GM13976 (cell line): ENCODE measurements at regions not wholly inside any gene's neighbourhood (a gene's known extent, or its start where the extent isn't known, plus 50 kb on each side); places are given as distances from the start of the nearest gene placed in this dataset.

Experiments used
- DNase-seq: peaks from one replicate; pipeline ENCODE4 v3.0.0; 2012; ENCODE audit warnings: low spot score
- in situ Hi-C: fragments of 300-500 bp; cut with MboI; formaldehyde crosslinking; loops from one replicate; pipeline ENCODE4 v1.12.0; 2022; ENCODE audit warnings: low sequenced_read_pairs, mixed read lengths, inconsistent platforms; ENCODE audit not compliant: unreplicated experiment
- TF ChIP-seq, protein P1 (sequence below): IDR thresholded peaks from 2 replicates; pipeline ENCODE4 v1.5.1; 2012; ENCODE audit warnings: borderline replicate concordance, mild to moderate bottlenecking; ENCODE audit not compliant: insufficient read depth; ENCODE audit errors: extremely low read depth, missing control alignments, control extremely low read depth

DNA sequence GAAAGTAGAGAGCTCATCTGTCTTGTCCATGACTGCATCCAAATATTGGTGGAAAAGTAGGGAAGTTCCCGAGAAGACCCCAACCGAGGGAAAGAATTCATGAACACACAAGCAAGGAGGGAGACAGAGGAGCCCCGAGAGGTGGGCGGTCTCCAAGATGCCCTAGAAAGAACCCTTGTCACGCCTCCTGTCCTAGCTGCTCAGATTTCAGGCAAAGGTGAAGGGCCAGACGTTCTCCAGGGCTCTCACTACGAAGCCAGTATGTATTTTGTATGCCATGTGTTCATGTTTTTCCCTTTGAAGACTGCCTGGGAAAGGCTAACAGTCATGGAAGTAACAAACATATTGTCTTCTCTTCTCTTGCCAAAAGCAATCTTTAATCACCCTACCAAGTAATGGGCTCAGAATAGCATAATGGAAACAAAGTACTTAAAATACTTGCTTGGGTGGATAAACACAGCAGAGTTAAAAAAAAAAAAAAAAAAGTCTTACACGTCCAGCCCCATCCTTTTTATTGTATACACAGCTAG, 99.2 kb upstream of the TBX3 start:
- TF ChIP-seq, protein P1, sequence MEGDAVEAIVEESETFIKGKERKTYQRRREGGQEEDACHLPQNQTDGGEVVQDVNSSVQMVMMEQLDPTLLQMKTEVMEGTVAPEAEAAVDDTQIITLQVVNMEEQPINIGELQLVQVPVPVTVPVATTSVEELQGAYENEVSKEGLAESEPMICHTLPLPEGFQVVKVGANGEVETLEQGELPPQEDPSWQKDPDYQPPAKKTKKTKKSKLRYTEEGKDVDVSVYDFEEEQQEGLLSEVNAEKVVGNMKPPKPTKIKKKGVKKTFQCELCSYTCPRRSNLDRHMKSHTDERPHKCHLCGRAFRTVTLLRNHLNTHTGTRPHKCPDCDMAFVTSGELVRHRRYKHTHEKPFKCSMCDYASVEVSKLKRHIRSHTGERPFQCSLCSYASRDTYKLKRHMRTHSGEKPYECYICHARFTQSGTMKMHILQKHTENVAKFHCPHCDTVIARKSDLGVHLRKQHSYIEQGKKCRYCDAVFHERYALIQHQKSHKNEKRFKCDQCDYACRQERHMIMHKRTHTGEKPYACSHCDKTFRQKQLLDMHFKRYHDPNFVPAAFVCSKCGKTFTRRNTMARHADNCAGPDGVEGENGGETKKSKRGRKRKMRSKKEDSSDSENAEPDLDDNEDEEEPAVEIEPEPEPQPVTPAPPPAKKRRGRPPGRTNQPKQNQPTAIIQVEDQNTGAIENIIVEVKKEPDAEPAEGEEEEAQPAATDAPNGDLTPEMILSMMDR, result no peak
- DNase-seq, result no peak
- in situ Hi-C loops, result no loop called here

DNA sequence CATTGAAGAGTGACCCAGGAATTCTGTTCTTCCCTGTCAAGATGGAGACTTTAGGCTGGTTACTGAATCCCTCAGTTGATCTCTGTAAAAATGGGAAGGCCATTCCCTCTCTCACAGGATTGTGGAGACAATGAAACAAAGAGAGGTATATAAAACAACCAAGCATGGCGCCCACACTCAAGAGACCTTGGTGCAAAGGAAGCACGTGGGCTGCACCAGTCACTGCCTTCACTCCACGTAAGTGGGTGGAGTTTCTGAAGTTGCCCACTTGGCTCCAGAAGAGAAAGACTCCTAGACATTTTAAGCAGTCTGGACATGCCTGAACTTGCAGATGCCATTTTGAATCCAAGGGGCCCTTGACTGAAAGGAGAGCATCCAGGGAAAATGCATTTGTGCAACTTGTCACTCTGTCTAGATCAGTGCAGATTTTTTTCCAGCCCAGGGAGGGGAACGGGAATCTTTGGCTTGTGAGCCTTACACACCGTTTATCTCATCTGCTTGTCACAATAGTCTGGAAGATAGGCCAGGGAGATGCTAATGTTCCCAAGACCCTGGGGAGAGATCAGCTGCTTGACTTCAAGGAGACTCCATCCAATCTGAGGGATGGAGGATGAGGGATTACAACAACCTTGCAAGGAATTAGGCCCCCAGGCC, 96.9 kb upstream of the TBX3 start:
- no peak for DNase-seq
- TF ChIP-seq, protein P1, result no peak
- in situ Hi-C loops, result no loop called here

DNA sequence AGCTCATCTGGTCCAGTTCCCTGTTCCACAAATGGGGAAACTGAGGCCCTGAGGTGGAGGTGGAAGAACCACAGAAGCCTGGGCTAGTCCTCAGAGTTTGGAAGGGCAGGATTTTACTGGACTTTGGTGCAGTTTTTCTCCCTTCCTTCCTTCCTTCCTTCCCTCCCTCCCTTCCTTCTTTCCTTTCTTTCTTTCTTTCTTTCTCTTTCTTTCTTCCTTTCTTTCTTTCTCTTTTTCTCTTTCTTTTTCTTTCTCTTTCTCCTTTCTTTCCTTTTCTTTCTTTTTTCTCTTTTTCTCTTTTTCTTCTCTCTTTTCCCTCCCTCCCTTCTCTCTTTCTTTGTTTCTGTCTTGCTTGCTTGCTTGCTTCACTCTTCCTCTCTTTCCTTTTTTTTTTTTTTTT, 95.7 kb upstream of the TBX3 start:
- TF ChIP-seq, protein P1, result no peak
- DNase-seq, result no peak
- in situ Hi-C loops, result no loop called here

DNA sequence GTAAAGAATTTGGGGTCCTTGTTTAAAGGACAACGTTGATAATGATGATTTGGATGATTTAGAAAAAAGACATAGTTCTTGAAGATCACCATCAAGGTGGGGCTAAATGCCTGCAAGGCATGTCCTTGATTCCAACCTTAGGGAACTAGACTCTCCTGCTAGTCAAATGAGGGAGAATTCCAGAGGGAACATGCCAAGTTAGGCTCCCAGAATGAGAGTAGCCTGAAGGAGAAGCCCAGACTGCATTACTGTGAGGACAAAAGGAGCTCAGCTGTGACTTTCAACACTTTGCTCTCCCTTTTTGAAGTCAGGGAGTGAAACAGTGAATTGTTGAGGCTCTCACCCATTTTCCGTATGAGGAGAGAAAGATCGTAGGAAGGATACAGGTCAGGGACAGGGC, 95.2 kb upstream of the TBX3 start:
- TF ChIP-seq, protein P1, result no peak
- in situ Hi-C loops, result no loop called here
- no peak for DNase-seq

DNA sequence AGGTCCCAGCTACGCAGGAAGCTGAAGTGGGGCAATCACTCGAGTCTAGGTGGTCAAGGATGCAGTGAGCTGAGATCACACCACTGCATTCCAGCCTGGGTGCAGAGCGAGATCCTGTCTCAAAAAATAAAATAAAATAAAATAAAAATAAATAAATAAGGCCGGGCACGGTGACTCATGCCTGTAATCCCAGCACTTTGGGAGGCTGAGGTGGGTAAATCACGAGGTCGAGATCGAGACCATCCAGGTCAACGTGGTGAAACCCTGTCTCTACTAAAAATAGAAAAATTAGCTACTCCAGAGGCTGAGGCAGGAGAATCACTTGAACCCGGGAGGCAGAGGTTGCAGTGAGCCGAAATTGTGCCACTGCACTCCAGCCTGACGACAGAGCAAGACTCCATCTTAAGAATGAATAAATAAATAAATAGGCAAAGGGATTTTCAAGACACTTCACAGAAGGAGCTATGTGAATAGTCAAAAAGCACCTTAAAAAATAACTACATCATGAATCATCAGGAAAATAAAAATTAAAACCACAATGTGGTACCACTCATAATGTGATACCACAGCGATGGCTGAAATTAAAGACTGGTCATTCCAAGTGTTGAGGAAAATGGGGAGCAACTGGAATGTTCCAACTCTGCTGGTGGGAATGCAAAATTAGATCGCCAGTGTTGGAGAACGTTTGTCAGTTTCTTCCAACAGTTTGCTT, 92.9 kb upstream of the TBX3 start:
- DNase-seq, result no peak
- TF ChIP-seq, protein P1, result no peak
- in situ Hi-C loops, result no loop called here

DNA sequence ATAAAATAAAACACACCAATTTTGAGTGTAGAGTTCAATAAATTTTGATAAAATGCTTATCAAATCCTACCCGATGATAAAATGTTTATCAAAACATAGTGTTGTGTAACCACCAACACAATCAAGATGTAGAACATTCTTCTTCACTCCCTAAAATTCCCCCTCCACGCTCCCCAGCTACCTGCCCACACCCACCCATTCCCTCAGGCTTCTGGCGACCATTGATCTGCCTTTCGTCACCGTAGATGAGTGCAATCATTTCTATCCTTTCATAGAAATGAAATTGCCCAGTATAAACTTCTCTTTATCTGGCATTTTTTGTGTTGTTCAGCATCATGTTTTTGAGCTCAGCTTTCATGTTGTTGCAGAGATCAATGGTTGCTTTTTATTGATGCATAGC, 90.7 kb upstream of the TBX3 start:
- DNase-seq, result no peak
- TF ChIP-seq, protein P1, result no peak
- in situ Hi-C loops, result no loop called here
